Small intestine (tissue), 7 donors: ENCODE measurements at regions not wholly inside any gene's neighbourhood (a gene's known extent, or its start where the extent isn't known, plus 50 kb on each side); places are given as distances from the start of the nearest gene placed in this dataset.

Source experiments
- DNase-seq, 2 donors: peaks; one replicate each; pipeline versions ENCODE4 v3.0.0 to v3.0.0-alpha.2; 2013
- FAIRE-seq: peaks from 2 replicates; lab custom pipeline; 2012; peaks lifted over from hg19 to GRCh38; lab: Jason Lieb, UNC
- H3K27ac ChIP-seq, 3 donors: one replicate each; pipeline ENCODE4 v1.5.1; 2013; ENCODE audit warnings: low read length in 2 of 3, mild to moderate bottlenecking in 2 of 3, control low read depth in 1 of 3, inconsistent platforms in 1 of 3, low read depth in 1 of 3, moderate library complexity in 1 of 3
- H3K27me3 ChIP-seq, 3 donors: one replicate each; pipeline ENCODE4 v1.6.1; 2013; ENCODE audit warnings: low read length in 3 of 3, inconsistent platforms in 1 of 3; ENCODE audit not compliant: control insufficient read depth in 3 of 3, insufficient read depth in 3 of 3
- H3K36me3 ChIP-seq, 3 donors: one replicate each; pipeline ENCODE4 v1.6.1; 2013; ENCODE audit warnings: low read length in 3 of 3, inconsistent platforms in 1 of 3, low read depth in 1 of 3, mild to moderate bottlenecking in 1 of 3, moderate library complexity in 1 of 3; ENCODE audit not compliant: control insufficient read depth in 3 of 3, insufficient read depth in 2 of 3
- H3K4me1 ChIP-seq, 3 donors: one replicate each; pipeline ENCODE4 v1.6.1; 2013; ENCODE audit warnings: low read length in 2 of 3, inconsistent platforms in 1 of 3, low read depth in 1 of 3, mild to moderate bottlenecking in 1 of 3, moderate library complexity in 1 of 3; ENCODE audit not compliant: control insufficient read depth in 3 of 3, insufficient read depth in 2 of 3
- H3K4me3 ChIP-seq, 3 donors: one replicate each; pipeline ENCODE4 v1.5.1; 2013; ENCODE audit warnings: low read length in 3 of 3, control low read depth in 1 of 3, inconsistent platforms in 1 of 3, low read depth in 1 of 3, mild to moderate bottlenecking in 1 of 3, moderate library complexity in 1 of 3
- H3K9me3 ChIP-seq, 2 donors: one replicate each; pipeline ENCODE4 v1.6.1; 2013; ENCODE audit warnings: low read depth in 1 of 2, low read length in 1 of 2; ENCODE audit not compliant: control insufficient read depth in 2 of 2, insufficient read depth in 1 of 2
- WGBS, 3 donors: extraction: QIAGEN DNeasy Blood & Tissue Kit; methylation state at CpG; one replicate each; pipeline ENCODE4 v1.1.7; 2013; 5-methylcytosine and 5-hydroxymethylcytosine counted together
- donor health status: healthy with polysubstance abuse.
- donor health status: control.
- donor health status: control.
- donor health status: Bipolar disorder and iron deficiency.
- donor health status: healthy.

DNA sequence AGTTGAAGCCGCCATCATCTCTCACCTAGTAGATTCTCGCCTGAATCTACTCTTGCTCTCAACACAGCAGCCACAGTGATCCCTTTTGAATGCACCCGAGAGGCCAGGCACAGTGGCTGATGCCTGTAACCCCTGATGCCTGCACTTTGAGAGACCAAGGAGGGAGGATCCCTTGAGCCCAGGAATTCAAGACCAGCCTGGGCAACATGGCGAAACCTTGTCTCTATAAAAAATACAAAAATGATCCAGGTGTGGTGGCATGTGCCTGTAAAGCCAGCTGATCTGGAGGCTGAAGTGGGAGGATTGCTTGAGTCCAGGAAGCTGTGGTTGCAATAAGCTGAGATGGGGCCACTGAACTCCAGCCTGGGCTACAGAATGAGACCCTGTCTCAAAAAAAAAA, 60.3 kb upstream of the EML4 start:
- DNase-seq = no peak
- no peak for FAIRE-seq
- H3K4me1 ChIP-seq = peaks cover 3 to 17% (median 3%) of the 10 kb centered on the region in 3 donors
- WGBS, 3 donors = 96 to 99% (median 96%) methylated on average over 4 of the region's 4 CpGs
- no peak overlapping the region for H3K27ac ChIP-seq
- H3K4me3 ChIP-seq = no peak overlapping the region
- H3K9me3 ChIP-seq = no peaks in the 10 kb centered on the region
- H3K36me3 ChIP-seq = no peaks in the 10 kb centered on the region
- no peaks in the 10 kb centered on the region for H3K27me3 ChIP-seq

DNA sequence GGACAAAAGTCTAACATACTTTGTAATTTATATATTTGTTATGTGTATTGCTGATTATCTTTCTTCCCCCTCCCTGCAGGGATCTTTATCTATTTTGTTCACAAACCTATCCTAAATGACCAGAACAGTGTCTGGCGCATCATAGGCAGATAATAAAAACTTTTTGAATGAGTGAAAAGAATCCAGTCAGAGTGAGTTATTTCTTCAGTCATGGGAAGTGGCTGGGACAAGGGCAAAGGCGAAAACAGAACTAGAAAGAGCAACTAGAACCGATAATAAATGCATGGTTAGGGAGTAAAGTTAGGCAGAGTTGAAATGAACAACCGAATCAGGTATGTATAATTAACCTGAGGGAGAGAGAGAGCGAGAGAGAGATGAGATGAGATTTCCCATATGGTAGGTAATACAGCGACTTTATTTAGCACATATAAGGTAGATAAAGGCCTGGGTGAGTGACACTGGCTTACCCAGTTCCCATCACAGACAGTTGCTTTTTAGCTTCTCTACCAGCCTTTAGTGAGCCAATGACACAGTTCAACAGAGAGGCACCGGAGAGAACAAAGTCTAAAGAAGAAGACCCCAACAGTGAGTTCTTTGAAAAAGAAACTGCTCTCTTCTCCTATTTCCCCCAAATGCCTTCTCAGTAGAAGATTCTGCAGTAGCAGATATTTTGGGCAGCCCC, 59.1 kb upstream of the EML4 start:
- Histone ChIP-seq H3K36me3 (no peaks in the 10 kb centered on the region), H3K4me1 (peaks cover 0 to 10% (median 3%) of the 10 kb centered on the region in 3 donors), H3K27ac (no peak overlapping the region), H3K27me3 (no peaks in the 10 kb centered on the region), H3K4me3 (no peak overlapping the region), H3K9me3 (no peaks in the 10 kb centered on the region)
- DNase-seq = no peak
- 80 to 87% (median 86%) methylated on average over 7 of the region's 7 CpGs for WGBS, 3 donors
- FAIRE-seq = no peak

DNA sequence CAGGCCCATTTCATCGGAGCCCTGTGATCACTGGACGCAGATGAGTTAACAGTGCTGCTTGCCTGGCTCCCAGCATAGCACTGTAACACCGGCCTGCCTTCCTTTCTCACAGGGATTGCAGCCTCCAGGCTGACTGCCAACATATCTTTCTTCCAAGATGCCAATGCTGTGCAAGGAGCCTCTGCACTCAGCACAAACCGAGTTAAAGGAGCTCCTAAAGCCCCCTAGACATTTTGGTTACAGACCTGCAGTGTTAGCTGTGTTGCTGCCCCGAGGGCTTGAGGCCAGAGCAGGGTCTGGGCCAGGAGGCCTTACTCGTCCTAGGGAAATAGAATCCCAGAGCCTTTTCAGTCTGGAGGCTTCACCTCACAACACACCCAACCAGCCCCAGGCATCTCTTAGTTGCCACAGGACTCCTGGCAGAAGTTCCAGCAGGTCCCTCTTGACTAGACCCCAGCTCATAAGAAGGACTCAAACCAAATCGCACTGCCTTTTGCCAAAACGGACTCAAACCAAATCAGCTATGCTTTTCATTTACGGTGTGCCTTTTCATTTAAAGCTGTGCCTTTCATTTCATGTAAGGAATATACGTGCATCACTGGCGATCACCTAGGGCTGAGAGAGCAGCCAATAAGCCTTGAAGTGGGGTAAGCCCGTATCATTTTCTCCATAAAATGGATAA, 58.4 kb upstream of the EML4 start:
- no peaks in the 10 kb centered on the region for H3K27me3 ChIP-seq
- H3K4me1 ChIP-seq = peaks cover 0 to 4% (median 3%) of the 10 kb centered on the region in 3 donors
- FAIRE-seq (no peak), DNase-seq (no peak)
- no peaks in the 10 kb centered on the region for H3K36me3 ChIP-seq
- no peak overlapping the region for H3K4me3 ChIP-seq
- no peak overlapping the region for H3K27ac ChIP-seq
- WGBS, 3 donors = 60 to 80% (median 77%) methylated on average over 12 of the region's 12 CpGs
- no peaks in the 10 kb centered on the region for H3K9me3 ChIP-seq

DNA sequence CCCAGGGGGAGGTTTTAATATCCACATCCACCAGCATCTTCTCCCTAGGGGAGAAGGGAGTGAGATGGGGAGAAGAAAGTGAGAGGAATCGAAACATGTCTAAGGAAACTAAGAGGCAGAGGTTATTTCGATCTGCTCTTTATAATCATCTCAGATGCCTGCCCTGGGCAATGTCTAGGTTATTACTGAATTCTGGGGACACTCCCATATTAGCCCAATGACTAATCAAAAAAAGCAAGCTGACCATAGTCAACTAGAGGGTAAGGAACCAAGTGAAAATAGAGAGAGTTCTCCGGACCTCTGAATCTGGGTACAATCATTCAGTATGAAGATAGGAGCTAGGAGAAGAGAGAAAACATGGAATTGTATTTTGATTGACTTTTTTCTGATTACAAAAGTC, 56.7 kb upstream of the EML4 start:
- no peaks in the 10 kb centered on the region for H3K36me3 ChIP-seq
- H3K27ac ChIP-seq = no peak overlapping the region
- peaks cover 0 to 3% (median 3%) of the 10 kb centered on the region in 3 donors for H3K4me1 ChIP-seq
- no peaks in the 10 kb centered on the region for H3K27me3 ChIP-seq
- 53 to 84% (median 74%) methylated on average over 3 of the region's 3 CpGs for WGBS, 3 donors
- H3K4me3 ChIP-seq = no peak overlapping the region
- DNase-seq (peak in 1 of 2 donors; percentile 60), FAIRE-seq (no peak)
- no peaks in the 10 kb centered on the region for H3K9me3 ChIP-seq

GRCh38 chr2:42113452-42113851, 55.7 kb upstream of the EML4 start:
- WGBS, 3 donors = 92 to 95% (median 93%) methylated on average over 6 of the region's 6 CpGs
- FAIRE-seq = no peak

DNA sequence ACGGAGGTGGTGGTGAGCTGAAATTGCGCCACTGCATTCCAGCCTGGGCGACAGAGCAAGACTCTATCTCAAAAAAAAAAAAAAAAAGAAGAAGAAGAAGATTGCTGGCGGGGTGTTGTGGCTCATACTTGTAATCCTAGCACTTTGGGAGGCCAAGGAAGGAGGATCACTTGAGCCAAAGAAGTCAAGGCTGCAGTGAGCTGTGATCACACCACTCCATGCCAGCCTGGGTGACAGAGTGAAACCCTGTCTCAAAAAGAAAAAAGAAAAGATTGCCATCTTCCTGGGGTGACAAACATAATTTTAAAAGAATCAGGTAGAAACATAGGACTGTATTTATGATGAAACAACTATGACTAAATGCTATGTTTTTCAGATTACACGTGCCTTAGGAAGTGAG, 55.1 kb upstream of the EML4 start:
- 85 to 94% (median 88%) methylated on average over 5 of the region's 5 CpGs for WGBS, 3 donors
- DNase-seq (no peak), FAIRE-seq (no peak)

More at GRCh38 chr2:42113452-42113851, 55.7 kb upstream of the EML4 start:
- H3K27ac ChIP-seq = no peak overlapping the region
- no peak overlapping the region for H3K4me3 ChIP-seq
- peaks cover 1 to 7% (median 3%) of the 10 kb centered on the region in 3 donors for H3K4me1 ChIP-seq
- H3K9me3 ChIP-seq = no peaks in the 10 kb centered on the region
- H3K27me3 ChIP-seq = no peaks in the 10 kb centered on the region
- no peaks in the 10 kb centered on the region for H3K36me3 ChIP-seq
- no peak for DNase-seq

DNA sequence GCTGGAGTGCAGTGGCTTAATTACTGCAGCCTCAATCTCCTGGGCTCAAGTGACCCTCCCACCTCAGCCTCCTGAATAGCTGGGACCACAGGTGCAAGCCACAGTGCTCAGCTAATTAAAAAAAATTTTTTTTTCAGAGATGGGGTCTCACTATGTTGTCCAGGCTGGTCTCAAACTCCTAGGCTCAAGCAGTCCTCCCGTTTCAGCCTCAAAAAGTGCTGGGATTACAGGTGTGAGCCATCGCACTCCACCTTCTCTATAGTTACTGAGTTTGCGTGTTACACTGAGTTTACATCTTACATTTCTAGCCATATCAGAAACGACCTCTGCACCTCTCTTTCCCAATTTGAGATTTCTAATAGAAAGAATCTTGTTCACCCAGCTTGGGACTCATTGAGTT, 53.6 kb upstream of the EML4 start:
- Histone ChIP-seq H3K36me3 (no peaks in the 10 kb centered on the region), H3K4me1 (peaks cover 3 to 6% (median 3%) of the 10 kb centered on the region in 3 donors), H3K9me3 (no peaks in the 10 kb centered on the region), H3K27ac (no peak overlapping the region), H3K4me3 (no peak overlapping the region), H3K27me3 (no peaks in the 10 kb centered on the region)
- WGBS, 3 donors = 85 to 94% (median 86%) methylated on average over 4 of the region's 4 CpGs
- DNase-seq = no peak
- FAIRE-seq = no peak

More for the DNA sequence above, 55.1 kb upstream of the EML4 start:
- H3K4me1 ChIP-seq = peaks cover 3 to 7% (median 3%) of the 10 kb centered on the region in 3 donors
- H3K27me3 ChIP-seq = no peaks in the 10 kb centered on the region
- H3K27ac ChIP-seq = no peak overlapping the region
- no peaks in the 10 kb centered on the region for H3K9me3 ChIP-seq
- H3K36me3 ChIP-seq = no peaks in the 10 kb centered on the region
- H3K4me3 ChIP-seq = no peak overlapping the region

GRCh38 chr2:42116195-42117181, 52.7 kb upstream of the EML4 start:
- 76 to 84% (median 78%) methylated on average over 5 of the region's 5 CpGs for WGBS, 3 donors
- no peaks in the 10 kb centered on the region for H3K9me3 ChIP-seq
- DNase-seq (no peak), FAIRE-seq (no peak)
- no peak overlapping the region for H3K27ac ChIP-seq
- no peaks in the 10 kb centered on the region for H3K27me3 ChIP-seq
- H3K36me3 ChIP-seq = no peaks in the 10 kb centered on the region
- H3K4me1 ChIP-seq = peaks cover 3 to 4% (median 3%) of the 10 kb centered on the region in 3 donors
- no peak overlapping the region for H3K4me3 ChIP-seq
